Activated naive CD8-positive, alpha-beta T cell treated with anti-CD3 and anti-CD28 coated beads for 36 hours (primary cell): ENCODE measurements at regions not wholly inside any gene's neighbourhood (a gene's known extent, or its start where the extent isn't known, plus 50 kb on each side); places are given as distances from the start of the nearest gene placed in this dataset.

Source experiments
- DNase-seq: peaks from one replicate; pipeline ENCODE4 v3.0.0; 2021
- H3K27ac Mint-ChIP-seq: one replicate; pipeline ENCODE4 v1.8.0; 2022; ENCODE audit warnings: mild to moderate bottlenecking, moderate library complexity, mixed read lengths
- H3K27me3 Mint-ChIP-seq: one replicate; pipeline ENCODE4 v1.8.0; 2022; ENCODE audit warnings: mild to moderate bottlenecking, mixed read lengths
- H3K36me3 Mint-ChIP-seq: one replicate; pipeline ENCODE4 v1.8.0; 2021; ENCODE audit warnings: mild to moderate bottlenecking, mixed read lengths
- H3K4me1 Mint-ChIP-seq: one replicate; pipeline ENCODE4 v1.8.0; 2021; ENCODE audit warnings: mixed read lengths
- H3K4me3 Mint-ChIP-seq: one replicate; pipeline ENCODE4 v1.8.0; 2022; ENCODE audit warnings: mild to moderate bottlenecking, moderate library complexity, mixed read lengths
- H3K9me3 Mint-ChIP-seq: one replicate; pipeline ENCODE4 v1.8.0; 2022; ENCODE audit warnings: mixed read lengths

DNA sequence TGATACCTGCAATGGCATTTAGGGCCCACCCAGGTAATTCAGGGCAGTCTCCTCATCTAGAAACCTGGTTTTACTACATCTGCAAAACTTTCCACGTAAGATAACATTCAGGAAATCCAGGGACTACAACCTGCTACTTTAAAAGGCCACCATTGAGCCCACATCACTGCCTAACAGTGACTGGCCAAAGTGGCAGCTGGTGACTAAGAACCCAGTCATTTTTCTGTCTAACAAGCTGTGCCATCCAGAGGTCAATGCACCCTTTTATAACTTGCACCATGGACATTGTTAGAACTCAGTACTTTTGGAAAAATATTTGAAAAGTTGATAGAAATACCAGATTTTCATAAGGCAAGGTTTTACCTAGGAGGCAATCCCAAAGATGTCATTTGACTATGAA is 492.4 kb downstream of the OTOL1 start:
- H3K4me1 Mint-ChIP-seq: no peaks in the 10 kb centered on the region
- no peak for DNase-seq
- no peaks in the 10 kb centered on the region for H3K36me3 Mint-ChIP-seq
- H3K4me3 Mint-ChIP-seq: no peak overlapping the region
- H3K27me3 Mint-ChIP-seq: no peaks in the 10 kb centered on the region
- no peak overlapping the region for H3K27ac Mint-ChIP-seq
- no peaks in the 10 kb centered on the region for H3K9me3 Mint-ChIP-seq

DNA sequence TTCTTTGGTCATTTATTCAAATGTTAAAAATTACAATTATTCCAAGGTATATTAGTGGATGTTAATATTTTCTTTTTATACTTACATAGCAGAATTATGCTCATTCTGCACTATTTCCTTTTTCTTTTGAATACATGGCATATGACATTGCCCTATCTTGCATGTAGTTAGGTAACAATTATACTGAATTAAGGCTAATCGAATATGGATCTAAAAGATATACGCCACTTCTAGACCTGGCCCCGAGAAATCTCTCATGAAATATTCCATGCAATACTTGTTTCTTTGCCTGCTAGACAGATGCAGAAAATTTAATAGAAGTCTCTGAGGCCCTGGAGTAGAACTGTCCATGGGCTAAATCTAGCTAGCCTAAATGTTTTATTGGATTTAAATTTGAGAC is 493.4 kb downstream of the OTOL1 start:
- H3K36me3 Mint-ChIP-seq: no peaks in the 10 kb centered on the region
- H3K27ac Mint-ChIP-seq: no peak overlapping the region
- H3K27me3 Mint-ChIP-seq: no peaks in the 10 kb centered on the region
- no peak overlapping the region for H3K4me3 Mint-ChIP-seq
- DNase-seq: no peak
- H3K4me1 Mint-ChIP-seq: no peaks in the 10 kb centered on the region
- H3K9me3 Mint-ChIP-seq: no peaks in the 10 kb centered on the region

GRCh38 chr3:161991901-161992540 is 495.4 kb downstream of the OTOL1 start:
- H3K4me1 Mint-ChIP-seq: no peaks in the 10 kb centered on the region
- no peaks in the 10 kb centered on the region for H3K36me3 Mint-ChIP-seq
- H3K9me3 Mint-ChIP-seq: no peaks in the 10 kb centered on the region
- H3K27me3 Mint-ChIP-seq: no peaks in the 10 kb centered on the region
- H3K27ac Mint-ChIP-seq: no peak overlapping the region
- H3K4me3 Mint-ChIP-seq: no peak overlapping the region
- no peak for DNase-seq

DNA sequence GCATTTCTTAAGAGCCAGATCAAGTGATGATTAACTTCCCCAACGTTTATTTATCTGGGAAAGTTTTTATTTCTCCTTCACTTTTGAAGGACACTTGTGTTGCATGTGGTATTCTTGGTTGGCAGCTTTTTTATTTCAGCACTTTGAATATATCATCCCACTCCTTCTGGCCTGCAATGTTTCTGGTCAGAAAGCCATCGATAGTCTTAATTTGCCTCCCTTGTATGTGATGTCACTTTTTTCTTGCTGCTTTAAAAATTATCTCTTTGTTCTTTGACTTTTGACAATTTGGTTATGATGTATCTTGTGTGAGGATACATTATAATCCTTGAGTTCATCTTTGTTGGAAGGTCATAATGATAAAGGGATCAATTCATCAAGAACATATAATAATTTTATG is 503.2 kb downstream of the OTOL1 start:
- no peak for DNase-seq
- H3K9me3 Mint-ChIP-seq: peaks cover 14% of the 10 kb centered on the region
- H3K27ac Mint-ChIP-seq: no peak overlapping the region
- no peaks in the 10 kb centered on the region for H3K36me3 Mint-ChIP-seq
- no peaks in the 10 kb centered on the region for H3K4me1 Mint-ChIP-seq
- no peak overlapping the region for H3K4me3 Mint-ChIP-seq
- H3K27me3 Mint-ChIP-seq: no peaks in the 10 kb centered on the region

DNA sequence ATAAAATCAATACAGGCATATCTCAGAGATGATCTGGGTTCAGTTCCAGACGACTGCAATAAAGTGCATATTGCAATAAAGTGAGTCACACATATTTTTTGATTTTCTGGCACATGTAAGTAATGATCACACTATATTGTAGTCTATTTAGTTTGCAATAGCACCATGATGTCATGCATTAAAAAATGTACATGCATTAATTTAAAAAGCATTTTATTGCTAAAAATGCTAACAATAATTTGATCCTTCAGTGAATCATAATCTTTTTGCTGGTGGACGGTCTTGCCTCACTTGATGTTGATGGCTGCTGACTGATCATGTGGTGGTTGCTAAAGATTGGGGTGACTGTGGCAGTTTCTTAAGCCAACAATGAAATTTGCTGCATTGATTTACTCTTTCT is 511.1 kb downstream of the OTOL1 start:
- Mint-ChIP-seq H3K27ac (no peak overlapping the region), H3K9me3 (no peaks in the 10 kb centered on the region), H3K36me3 (no peaks in the 10 kb centered on the region), H3K4me3 (no peak overlapping the region), H3K27me3 (no peaks in the 10 kb centered on the region), H3K4me1 (no peaks in the 10 kb centered on the region)
- no peak for DNase-seq

DNA sequence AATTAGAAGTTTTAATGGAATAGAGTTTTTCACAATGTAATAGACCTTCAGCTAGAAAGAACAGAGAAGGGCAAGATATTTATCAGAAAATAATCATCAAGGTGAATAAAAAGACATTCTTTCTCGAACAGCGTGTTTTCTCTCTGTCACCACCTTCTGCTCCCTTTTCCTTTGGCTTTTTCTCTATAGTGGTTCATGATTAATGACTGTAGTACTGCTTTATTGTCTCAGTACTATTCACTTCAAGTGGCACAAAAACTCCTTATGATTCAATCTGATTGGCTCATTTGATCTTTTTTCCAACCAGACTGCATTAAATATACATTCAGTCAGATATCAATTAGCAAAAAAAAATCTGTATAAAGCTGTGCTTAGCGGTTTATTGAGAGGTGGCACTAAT is 516.0 kb downstream of the OTOL1 start:
- no peak for DNase-seq
- Mint-ChIP-seq H3K9me3 (no peaks in the 10 kb centered on the region), H3K27me3 (no peaks in the 10 kb centered on the region), H3K4me1 (no peaks in the 10 kb centered on the region), H3K36me3 (no peaks in the 10 kb centered on the region), H3K4me3 (no peak overlapping the region), H3K27ac (no peak overlapping the region)

GRCh38 chr3:162014284-162014683 is 517.7 kb downstream of the OTOL1 start:
- no peak overlapping the region for H3K4me3 Mint-ChIP-seq
- H3K4me1 Mint-ChIP-seq: no peaks in the 10 kb centered on the region
- no peaks in the 10 kb centered on the region for H3K27me3 Mint-ChIP-seq
- H3K36me3 Mint-ChIP-seq: no peaks in the 10 kb centered on the region
- no peak overlapping the region for H3K27ac Mint-ChIP-seq
- H3K9me3 Mint-ChIP-seq: no peaks in the 10 kb centered on the region
- no peak for DNase-seq

- Mint-ChIP-seq H3K9me3 (no peaks in the 10 kb centered on the region), H3K4me3 (no peak overlapping the region)
Measured at GRCh38 chr3:162015856-162016255, 519.2 kb downstream of the OTOL1 start.

GRCh38 chr3:162019817-162020216 is 523.2 kb downstream of the OTOL1 start:
- Mint-ChIP-seq H3K4me1 (no peaks in the 10 kb centered on the region), H3K27me3 (no peaks in the 10 kb centered on the region), H3K36me3 (no peaks in the 10 kb centered on the region), H3K27ac (no peak overlapping the region), H3K9me3 (no peaks in the 10 kb centered on the region), H3K4me3 (no peak overlapping the region)
- DNase-seq: no peak

More at GRCh38 chr3:162015856-162016255, 519.2 kb downstream of the OTOL1 start:
- Mint-ChIP-seq H3K27ac (no peak overlapping the region), H3K36me3 (no peaks in the 10 kb centered on the region), H3K4me1 (no peaks in the 10 kb centered on the region), H3K27me3 (no peaks in the 10 kb centered on the region)
- no peak for DNase-seq

DNA sequence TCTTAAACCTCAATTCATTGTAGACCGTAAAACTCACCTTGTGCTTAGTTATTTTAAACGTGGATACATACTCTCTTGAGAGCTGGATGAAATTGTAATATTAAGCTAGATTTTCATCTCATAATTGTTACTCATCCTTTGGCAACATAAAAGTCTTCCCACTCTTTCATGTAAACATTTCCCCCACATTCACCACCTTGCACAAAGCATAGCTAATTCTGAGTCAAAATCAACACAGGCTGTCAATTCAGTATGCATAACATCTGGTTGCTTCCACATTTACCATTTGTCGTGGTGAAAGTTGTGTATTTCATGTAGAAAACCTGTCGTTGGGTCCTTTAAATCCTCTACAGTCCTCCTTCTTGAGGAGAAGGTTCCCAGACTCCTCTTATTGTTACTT is 524.6 kb downstream of the OTOL1 start:
- Mint-ChIP-seq H3K4me1 (no peaks in the 10 kb centered on the region), H3K27me3 (no peaks in the 10 kb centered on the region), H3K27ac (no peak overlapping the region), H3K4me3 (no peak overlapping the region), H3K9me3 (no peaks in the 10 kb centered on the region), H3K36me3 (no peaks in the 10 kb centered on the region)
- no peak for DNase-seq

DNA sequence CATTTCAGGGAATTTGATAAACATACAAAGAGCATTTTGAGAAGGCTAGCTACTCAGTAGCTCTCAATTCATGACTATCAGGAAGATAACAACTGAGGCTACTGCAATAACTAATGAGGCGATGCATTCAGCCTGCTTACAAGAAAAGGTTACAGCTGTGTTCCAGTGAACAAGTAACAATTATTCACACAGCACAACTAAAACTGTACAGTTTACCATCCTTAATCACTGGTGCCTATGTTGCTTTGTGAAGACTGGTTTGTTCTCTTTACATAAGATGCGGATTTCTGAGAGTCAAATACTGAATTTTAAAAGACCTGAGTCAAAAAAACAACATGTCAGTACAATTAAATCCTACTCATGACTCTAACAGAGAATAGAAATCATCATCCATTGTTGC is 526.3 kb downstream of the OTOL1 start:
- Mint-ChIP-seq H3K27me3 (no peaks in the 10 kb centered on the region), H3K36me3 (no peaks in the 10 kb centered on the region), H3K4me3 (no peak overlapping the region), H3K4me1 (no peaks in the 10 kb centered on the region), H3K27ac (no peak overlapping the region), H3K9me3 (no peaks in the 10 kb centered on the region)
- no peak for DNase-seq

GRCh38 chr3:162029736-162030135 is 533.1 kb downstream of the OTOL1 start:
- Mint-ChIP-seq H3K27ac (no peak overlapping the region), H3K9me3 (peaks cover 2% of the 10 kb centered on the region), H3K4me3 (no peak overlapping the region), H3K4me1 (no peaks in the 10 kb centered on the region), H3K27me3 (no peaks in the 10 kb centered on the region), H3K36me3 (no peaks in the 10 kb centered on the region)
- DNase-seq: no peak

- H3K27ac Mint-ChIP-seq: no peak overlapping the region
- no peaks in the 10 kb centered on the region for H3K36me3 Mint-ChIP-seq
- no peaks in the 10 kb centered on the region for H3K27me3 Mint-ChIP-seq
- DNase-seq: no peak
- no peaks in the 10 kb centered on the region for H3K4me1 Mint-ChIP-seq
- H3K4me3 Mint-ChIP-seq: no peak overlapping the region
- peaks cover 2% of the 10 kb centered on the region for H3K9me3 Mint-ChIP-seq
Measured at GRCh38 chr3:162034368-162034767, 537.8 kb downstream of the OTOL1 start.

DNA sequence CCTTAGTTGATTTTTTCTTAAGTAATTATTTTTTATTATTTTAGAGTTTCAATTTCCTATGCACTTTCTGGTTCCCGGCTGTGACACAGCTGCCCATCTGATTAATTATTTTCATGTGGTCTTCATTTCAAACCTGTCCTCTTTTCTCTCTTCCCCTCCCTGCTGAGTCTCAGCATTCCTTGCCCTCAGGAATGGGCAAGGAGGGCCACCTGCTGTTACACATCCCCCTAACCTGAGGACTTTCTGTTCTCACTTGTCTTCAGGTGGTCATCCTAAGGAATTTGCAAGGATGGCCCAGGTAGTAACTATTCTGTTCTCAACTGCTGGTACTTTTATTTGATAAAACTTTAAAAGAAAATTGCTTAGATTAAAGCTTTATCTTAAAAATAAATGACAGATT is 545.0 kb downstream of the OTOL1 start:
- Mint-ChIP-seq H3K4me3 (no peak overlapping the region), H3K36me3 (no peaks in the 10 kb centered on the region), H3K9me3 (peaks cover 2% of the 10 kb centered on the region), H3K4me1 (no peaks in the 10 kb centered on the region), H3K27ac (no peak overlapping the region), H3K27me3 (no peaks in the 10 kb centered on the region)
- DNase-seq: no peak

DNA sequence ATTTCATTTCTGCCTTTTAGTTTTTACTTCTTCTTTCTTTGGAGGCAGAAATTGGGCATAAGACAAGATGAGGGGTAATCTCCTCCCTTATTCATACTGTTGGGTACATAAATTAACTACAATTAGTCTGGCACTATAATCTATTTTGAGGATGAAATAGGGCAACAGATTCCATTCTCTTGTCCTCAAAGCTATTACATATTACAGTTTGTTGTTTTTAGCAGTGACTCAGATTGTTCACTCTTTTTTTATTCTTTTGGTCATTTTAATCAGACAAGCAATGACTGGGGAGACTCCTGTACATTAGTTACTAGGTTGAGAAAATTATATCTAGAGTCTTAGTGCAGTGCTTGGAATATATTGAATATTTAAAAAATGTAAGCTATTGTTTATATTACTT is 556.0 kb downstream of the OTOL1 start:
- no peak overlapping the region for H3K4me3 Mint-ChIP-seq
- no peak for DNase-seq
- no peaks in the 10 kb centered on the region for H3K27me3 Mint-ChIP-seq
- H3K27ac Mint-ChIP-seq: no peak overlapping the region
- H3K9me3 Mint-ChIP-seq: no peaks in the 10 kb centered on the region
- H3K36me3 Mint-ChIP-seq: no peaks in the 10 kb centered on the region
- no peaks in the 10 kb centered on the region for H3K4me1 Mint-ChIP-seq

DNA sequence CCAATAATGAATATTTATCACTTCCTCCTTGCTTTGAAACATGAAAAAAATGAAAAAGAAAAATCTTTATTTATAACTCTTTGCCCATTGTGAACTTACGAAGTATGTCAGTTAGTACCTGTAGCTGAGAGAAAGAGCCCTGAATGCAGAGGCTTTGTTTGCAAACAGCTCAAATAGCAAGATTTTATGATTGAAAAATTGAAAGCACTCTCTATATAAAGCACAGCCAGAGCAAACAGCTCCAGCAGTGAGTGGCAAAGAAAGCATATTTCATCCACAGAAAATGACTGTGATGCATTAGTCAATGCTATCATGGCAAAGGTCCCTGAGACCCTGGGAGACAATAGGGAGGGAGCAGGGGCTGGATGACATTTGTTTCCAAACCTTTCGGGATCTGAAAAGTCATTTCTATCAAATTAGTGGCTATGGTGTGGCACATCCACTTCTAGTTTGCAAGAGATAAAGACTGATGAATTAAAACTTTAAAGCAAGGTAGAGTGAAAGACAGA is 576.1 kb downstream of the OTOL1 start:
- Mint-ChIP-seq H3K36me3 (no peaks in the 10 kb centered on the region), H3K27me3 (no peaks in the 10 kb centered on the region), H3K4me3 (no peak overlapping the region), H3K27ac (no peak overlapping the region), H3K9me3 (peaks cover 1% of the 10 kb centered on the region), H3K4me1 (no peaks in the 10 kb centered on the region)
- no peak for DNase-seq
